NT2/D1 (cell line): ENCODE measurements at regions not wholly inside any gene's neighbourhood (a gene's known extent, or its start where the extent isn't known, plus 50 kb on each side); places are given as distances from the start of the nearest gene placed in this dataset.

Experiments used
- DNase-seq: peaks from one replicate; pipeline ENCODE4 v3.0.0-alpha.2; 2011; ENCODE audit warnings: low read depth, low spot score
- H3K27me3 ChIP-seq: 2 replicates; pipeline ENCODE4 v1.6.0; 2011; ENCODE audit warnings: mild to moderate bottlenecking; ENCODE audit not compliant: insufficient read length, insufficient read depth
- H3K36me3 ChIP-seq: 2 replicates; pipeline ENCODE4 v1.6.1; 2011; ENCODE audit warnings: mild to moderate bottlenecking, low read length, mixed read lengths; ENCODE audit not compliant: insufficient read depth, insufficient read length
- H3K4me1 ChIP-seq: 2 replicates; pipeline ENCODE4 v1.5.1; 2011; ENCODE audit not compliant: insufficient read depth, insufficient read length
- H3K4me3 ChIP-seq: 2 replicates; pipeline ENCODE4 v1.5.1; 2011; ENCODE audit warnings: low read depth; ENCODE audit not compliant: insufficient read length
- H3K9ac ChIP-seq: 2 replicates; pipeline ENCODE4 v1.6.0; 2011; ENCODE audit warnings: low read depth; ENCODE audit not compliant: insufficient read length
- H3K9me3 ChIP-seq: 2 replicates; pipeline ENCODE4 v1.5.1; 2011; ENCODE audit warnings: mild to moderate bottlenecking, low read length; ENCODE audit not compliant: insufficient read depth
- SUZ12 ChIP-seq: IDR thresholded peaks from 2 replicates; pipeline ENCODE4 v1.6.1; 2011; ENCODE audit not compliant: insufficient read length, insufficient read depth; ENCODE audit errors: extremely low read depth
- YY1 ChIP-seq: IDR thresholded peaks from 2 replicates; pipeline ENCODE4 v1.6.1; 2011; ENCODE audit not compliant: insufficient read length, insufficient read depth
- ZNF274 ChIP-seq: IDR thresholded peaks from 2 replicates; pipeline ENCODE4 v1.6.1; 2011; ENCODE audit warnings: mild to moderate bottlenecking, low read depth, low read length

DNA sequence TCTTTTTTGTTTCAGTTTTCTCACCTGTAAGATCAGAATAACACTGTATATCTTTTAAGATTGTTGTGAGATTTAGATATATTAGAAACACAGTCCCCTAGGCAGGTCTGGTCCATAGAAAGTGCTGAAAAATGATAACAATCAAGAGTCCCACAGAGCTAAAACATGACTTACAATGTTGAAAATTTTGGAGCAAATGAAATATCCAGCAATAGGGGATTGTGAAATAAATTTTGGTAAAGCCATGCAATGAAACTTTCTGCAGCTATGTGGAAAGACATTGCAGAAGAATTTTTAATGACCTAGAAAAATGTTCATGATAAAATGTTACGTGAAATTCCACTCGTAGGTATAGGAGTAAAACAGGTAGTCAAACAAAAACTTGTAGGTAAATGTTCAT is 127.6 kb upstream of the SERPINE2 start:
- no peak overlapping the region for H3K4me3 ChIP-seq
- H3K4me1 ChIP-seq: no peaks in the 10 kb centered on the region
- H3K9ac ChIP-seq: no peak overlapping the region
- H3K9me3 ChIP-seq: no peaks in the 10 kb centered on the region
- H3K27me3 ChIP-seq: no peaks in the 10 kb centered on the region
- DNase-seq: no peak
- no peaks in the 10 kb centered on the region for H3K36me3 ChIP-seq
- no peak for TF ChIP-seq ZNF274
- no peak for TF ChIP-seq YY1
- TF ChIP-seq SUZ12: no peak

GRCh38 chr2:224165901-224166319 is 126.8 kb upstream of the SERPINE2 start:
- Histone ChIP-seq H3K4me1 (no peaks in the 10 kb centered on the region), H3K9me3 (no peaks in the 10 kb centered on the region), H3K9ac (no peak overlapping the region), H3K36me3 (no peaks in the 10 kb centered on the region), H3K27me3 (no peaks in the 10 kb centered on the region), H3K4me3 (no peak overlapping the region)
- TF ChIP-seq YY1: no peak
- no peak for TF ChIP-seq SUZ12
- TF ChIP-seq ZNF274: no peak
- no peak for DNase-seq

GRCh38 chr2:224163566-224164307 is 124.7 kb upstream of the SERPINE2 start:
- H3K36me3 ChIP-seq: no peaks in the 10 kb centered on the region
- no peak overlapping the region for H3K9ac ChIP-seq
- no peaks in the 10 kb centered on the region for H3K4me1 ChIP-seq
- no peak for DNase-seq
- H3K27me3 ChIP-seq: no peaks in the 10 kb centered on the region
- no peak overlapping the region for H3K4me3 ChIP-seq
- TF ChIP-seq SUZ12: no peak
- TF ChIP-seq YY1: no peak
- TF ChIP-seq ZNF274: no peak
- H3K9me3 ChIP-seq: peaks cover 6% of the 10 kb centered on the region; the same call in 1 of the 2 replicates

- no peak for DNase-seq
- Histone ChIP-seq H3K27me3 (no peaks in the 10 kb centered on the region), H3K4me3 (no peak overlapping the region), H3K9ac (no peak overlapping the region), H3K4me1 (no peaks in the 10 kb centered on the region), H3K9me3 (peaks cover 6% of the 10 kb centered on the region; the same call in 1 of the 2 replicates), H3K36me3 (no peaks in the 10 kb centered on the region)
- no peak for TF ChIP-seq YY1
- TF ChIP-seq ZNF274: no peak
- TF ChIP-seq SUZ12: no peak
Observed at GRCh38 chr2:224162122-224162521, 123.0 kb upstream of the SERPINE2 start.

GRCh38 chr2:224161712-224162111 is 122.6 kb upstream of the SERPINE2 start:
- Histone ChIP-seq H3K9ac (no peak overlapping the region), H3K4me1 (no peaks in the 10 kb centered on the region), H3K9me3 (peaks cover 6% of the 10 kb centered on the region; the same call in 1 of the 2 replicates), H3K4me3 (no peak overlapping the region), H3K27me3 (no peaks in the 10 kb centered on the region), H3K36me3 (no peaks in the 10 kb centered on the region)
- TF ChIP-seq YY1: no peak
- no peak for TF ChIP-seq SUZ12
- TF ChIP-seq ZNF274: no peak
- DNase-seq: no peak

DNA sequence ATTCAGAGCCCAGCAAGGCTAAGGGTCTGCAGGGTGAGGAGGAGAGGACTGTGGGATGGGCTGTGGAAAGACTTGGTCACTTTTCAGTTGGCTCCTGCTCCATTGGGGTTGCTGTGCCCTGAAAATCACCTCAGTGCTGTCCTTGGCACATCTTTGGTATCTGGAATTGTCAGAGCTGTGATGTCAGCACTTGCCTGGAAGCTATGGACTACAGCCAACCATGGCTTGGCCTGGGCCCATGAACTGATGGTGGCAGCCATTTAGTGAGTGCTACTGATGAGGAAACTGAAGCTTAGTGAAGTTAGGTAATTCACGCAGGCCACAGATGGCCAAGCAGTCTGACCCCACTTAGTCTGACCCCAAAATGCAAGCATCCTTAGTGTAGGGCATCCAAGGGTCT is 121.8 kb upstream of the SERPINE2 start:
- no peak for DNase-seq

DNA sequence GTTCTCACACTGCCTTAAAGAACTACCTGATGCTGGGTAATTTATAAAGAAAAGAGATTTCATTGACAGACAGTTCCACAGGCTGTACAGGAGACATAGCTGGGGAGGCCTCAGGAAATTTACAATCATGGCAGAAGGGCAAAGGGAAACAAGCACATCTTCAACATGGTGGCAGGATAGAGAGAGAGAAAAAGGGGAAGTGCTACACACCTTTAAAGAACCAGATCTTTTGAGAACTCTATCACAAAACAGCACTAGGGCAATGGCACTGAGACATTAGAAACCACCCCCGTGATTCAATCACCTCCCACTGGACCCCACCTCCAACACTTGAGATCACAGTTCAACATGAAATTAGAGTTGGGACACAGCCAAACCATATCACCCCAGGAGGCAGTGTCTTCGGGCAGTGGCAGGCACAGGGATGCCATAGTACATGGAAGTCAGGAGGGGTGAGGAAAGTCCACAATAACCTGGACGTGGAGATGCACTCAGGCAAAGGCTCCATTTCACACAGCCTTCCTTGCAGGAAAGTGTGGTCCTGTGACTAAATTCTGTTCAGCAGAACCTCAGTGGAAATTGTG is 120.4 kb upstream of the SERPINE2 start:
- no peak for DNase-seq
- H3K36me3 ChIP-seq: no peaks in the 10 kb centered on the region
- TF ChIP-seq ZNF274 (no peak), SUZ12 (no peak), YY1 (no peak)
- no peak overlapping the region for H3K9ac ChIP-seq
- no peak overlapping the region for H3K4me3 ChIP-seq
- H3K27me3 ChIP-seq: no peaks in the 10 kb centered on the region
- H3K4me1 ChIP-seq: no peaks in the 10 kb centered on the region
- H3K9me3 ChIP-seq: peaks cover 6% of the 10 kb centered on the region; the same call in 1 of the 2 replicates

More for the DNA sequence above, 121.8 kb upstream of the SERPINE2 start:
- Histone ChIP-seq H3K4me1 (no peaks in the 10 kb centered on the region), H3K27me3 (no peaks in the 10 kb centered on the region), H3K4me3 (no peak overlapping the region), H3K36me3 (no peaks in the 10 kb centered on the region), H3K9ac (no peak overlapping the region), H3K9me3 (peaks cover 6% of the 10 kb centered on the region; the same call in 1 of the 2 replicates)
- no peak for TF ChIP-seq YY1
- no peak for TF ChIP-seq ZNF274
- no peak for TF ChIP-seq SUZ12
